Skin epidermis (tissue), 12 donors: ENCODE measurements at regions not wholly inside any gene's neighbourhood (a gene's known extent, or its start where the extent isn't known, plus 50 kb on each side); places are given as distances from the start of the nearest gene placed in this dataset.
A peak's percentile ranks its signal among the peaks of the same experiment; 100 is the strongest.
"Not testable (repeated sequence)": the region's sequence is repeated elsewhere in the genome, so short reads cannot be mapped to it uniquely, and the experiment has no call there.

Experiments used
- H3K27ac ChIP-seq, 21 experiments: fragments of 200-600 bp; sonication (generic) in 11 of 21; one replicate each; pipeline ENCODE4 v1.5.0; 2020; ENCODE audit warnings: mild to moderate bottlenecking in 3 of 21, inconsistent platforms in 2 of 21, moderate library complexity in 2 of 21
- H3K4me3 ChIP-seq, 7 experiments: fragments of 200-600 bp; sonication (generic) in 2 of 7; one replicate each; pipeline ENCODE4 v1.5.0; 2020; ENCODE audit warnings: inconsistent platforms in 2 of 7, mild to moderate bottlenecking in 2 of 7, moderate library complexity in 1 of 7

DNA sequence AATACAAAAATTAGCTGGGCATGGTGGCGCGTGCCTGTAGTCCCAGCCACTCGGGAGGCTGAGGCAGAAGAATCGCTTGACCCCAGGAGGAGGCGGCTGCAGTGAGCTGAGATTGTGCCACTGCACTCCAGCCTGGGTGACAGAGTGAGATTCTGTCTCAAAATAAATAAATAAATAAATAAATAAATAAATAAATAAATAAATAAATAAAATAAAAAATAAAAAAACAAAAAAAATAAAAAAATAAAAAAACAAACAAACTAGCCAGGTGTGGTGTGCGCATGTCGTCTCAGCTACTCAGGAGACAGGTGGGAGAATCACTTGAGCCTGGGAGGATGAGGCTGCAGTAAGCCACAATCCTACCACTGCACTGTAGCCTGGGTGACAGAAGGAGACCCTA lies 175.4 kb downstream of the C9orf152 start:
- not testable (repeated sequence) for H3K4me3 ChIP-seq, H3K27ac ChIP-seq

DNA sequence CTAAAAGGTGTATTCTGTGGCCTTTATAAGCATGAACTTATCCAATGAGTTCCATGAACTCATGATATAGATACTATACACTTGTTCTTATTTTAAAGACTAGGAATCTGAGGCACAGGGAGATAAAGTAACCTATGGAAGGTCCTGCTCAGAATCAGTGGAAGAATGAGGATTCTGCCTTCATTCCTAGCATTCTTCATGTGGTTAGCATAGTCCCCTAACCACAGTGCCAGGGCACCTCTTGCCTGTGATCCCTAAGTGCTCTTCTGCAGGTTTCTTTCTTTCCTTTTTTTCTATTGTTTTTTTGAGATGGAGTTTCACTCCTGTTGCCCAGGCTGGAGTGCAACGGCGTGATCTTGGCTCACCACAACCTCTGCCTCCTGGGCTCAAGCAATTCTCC lies 174.1 kb downstream of the C9orf152 start:
- Histone ChIP-seq H3K4me3 (no peak overlapping the region), H3K27ac (no peak overlapping the region)

DNA sequence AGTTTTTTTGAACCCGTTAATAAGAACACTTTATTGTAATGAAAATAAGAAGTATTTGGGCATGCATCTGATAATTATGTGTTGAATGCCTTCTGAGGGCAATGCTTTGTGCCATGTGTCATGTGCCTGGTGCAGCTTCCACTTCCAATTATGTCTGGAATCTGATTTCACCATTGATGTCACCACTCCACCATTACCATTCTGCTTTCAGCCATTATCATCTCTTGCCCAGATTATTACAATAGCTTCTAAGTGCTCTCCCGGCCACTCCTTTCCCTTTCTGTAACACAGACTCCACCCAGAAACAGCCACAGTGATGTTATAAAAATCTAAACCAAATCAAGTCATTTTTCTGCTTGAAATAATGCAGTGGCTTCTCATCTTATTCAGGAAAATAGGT lies 171.7 kb downstream of the C9orf152 start:
- Histone ChIP-seq H3K27ac (no peak overlapping the region), H3K4me3 (no peak overlapping the region)

DNA sequence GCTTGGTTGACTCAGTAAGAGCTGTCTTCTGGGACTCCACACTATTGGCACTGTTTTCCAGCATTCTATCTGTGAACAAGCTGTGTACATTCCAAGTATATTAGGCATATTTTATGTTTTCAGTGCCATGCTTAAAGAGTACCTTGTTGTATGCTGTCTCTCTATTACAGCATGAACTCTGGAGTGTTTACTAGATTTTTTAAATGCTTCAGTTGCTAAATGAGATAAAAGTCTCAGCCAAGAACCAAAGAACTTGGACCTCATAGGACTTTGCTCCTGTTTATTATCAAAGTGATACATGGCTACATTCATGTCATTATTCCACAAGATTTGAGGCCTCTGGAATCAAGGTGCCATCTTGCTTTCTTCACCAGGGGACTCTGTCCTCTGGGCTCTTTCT lies 167.2 kb downstream of the C9orf152 start:
- Histone ChIP-seq H3K4me3 (no peak overlapping the region), H3K27ac (peak overlapping the region in 2 of 21 experiments; percentile 1 to 54)

DNA sequence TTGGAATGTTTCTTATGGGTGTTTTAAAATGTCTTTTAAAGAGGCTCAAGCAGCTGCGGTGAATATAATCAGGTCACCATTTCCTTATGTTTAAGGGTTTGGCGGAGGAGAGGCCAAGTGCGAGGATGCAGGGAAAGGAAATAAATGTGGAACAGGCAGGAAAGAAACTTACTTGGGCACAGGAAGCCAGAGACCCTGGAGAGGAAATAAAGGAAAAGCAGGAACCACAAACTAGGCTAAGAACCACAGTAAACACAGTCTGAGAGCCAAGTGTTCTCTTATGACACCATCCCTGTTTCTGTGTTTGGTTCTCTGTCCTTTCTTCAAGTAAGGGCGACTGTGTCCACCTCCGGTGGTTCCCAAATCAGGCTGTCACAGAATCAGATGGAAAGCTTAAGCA lies 166.5 kb downstream of the C9orf152 start:
- Histone ChIP-seq H3K4me3 (no peak overlapping the region), H3K27ac (peak overlapping the region in 2 of 21 experiments; percentile 1 to 28)

DNA sequence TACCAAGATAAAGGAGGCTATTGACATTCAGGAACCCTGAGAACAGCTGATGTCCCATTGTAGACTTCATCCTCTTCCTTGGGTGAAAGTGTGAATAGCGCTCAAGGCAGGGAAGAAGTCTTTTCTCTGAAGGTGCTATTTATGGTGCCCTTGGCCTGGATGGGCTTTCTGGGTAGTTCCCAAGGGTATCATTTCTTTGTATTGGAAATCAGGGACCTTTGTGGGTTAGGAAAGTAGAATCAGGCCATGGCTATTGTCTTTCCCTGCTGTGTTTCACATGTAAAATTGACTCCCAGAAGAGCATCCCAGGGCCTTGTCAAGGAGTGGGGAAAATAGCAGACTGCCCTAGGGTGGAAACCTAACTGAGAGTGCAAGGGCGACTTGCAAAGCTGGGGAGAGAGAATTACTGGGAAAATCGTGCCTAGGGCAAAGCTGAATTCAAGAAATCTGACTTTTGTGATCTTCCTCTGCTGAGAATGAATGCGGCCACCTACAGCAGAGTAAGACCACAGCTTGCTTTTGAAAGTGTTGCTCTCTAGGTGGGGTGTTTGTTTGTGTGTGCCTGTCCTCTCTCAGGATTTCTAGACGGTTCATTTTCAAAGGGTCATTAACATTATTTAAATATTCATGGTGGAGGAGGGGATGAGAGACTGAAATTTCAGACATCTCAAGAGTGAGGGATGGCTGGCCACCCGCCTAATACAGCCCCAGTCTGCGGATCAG lies 160.6 kb downstream of the C9orf152 start:
- Histone ChIP-seq H3K27ac (peak overlapping the region in 2 of 21 experiments; percentile 15 to 83), H3K4me3 (peak overlapping the region in 4 of 7 experiments; percentile 47 to 83 (median 72))

DNA sequence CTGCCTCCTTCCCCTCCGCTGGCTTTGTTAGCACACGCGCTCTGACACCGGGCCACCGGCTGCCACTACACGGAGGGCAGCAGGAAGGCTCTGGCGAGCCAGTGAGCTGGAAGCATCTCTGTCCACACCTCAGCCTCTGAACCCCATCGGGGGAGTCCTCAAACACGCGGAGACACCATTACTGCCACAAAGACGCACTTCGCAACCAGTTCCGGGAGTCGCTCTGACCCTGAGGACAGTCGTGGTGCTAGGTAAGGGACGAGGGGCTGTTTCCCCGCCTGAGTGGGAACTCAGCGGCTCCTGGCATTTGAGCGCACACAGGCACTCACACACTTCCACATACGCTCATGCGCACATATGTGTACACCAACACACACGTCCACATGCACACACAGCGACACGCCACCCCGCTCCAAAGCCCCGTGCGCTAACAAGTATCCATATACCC lies 160.0 kb downstream of the C9orf152 start:
- peak overlapping the region in 6 of 21 experiments; percentile 15 to 89 (median 78) for H3K27ac ChIP-seq
- H3K4me3 ChIP-seq, result peak overlapping the region; percentile 47 to 83 (median 67)

DNA sequence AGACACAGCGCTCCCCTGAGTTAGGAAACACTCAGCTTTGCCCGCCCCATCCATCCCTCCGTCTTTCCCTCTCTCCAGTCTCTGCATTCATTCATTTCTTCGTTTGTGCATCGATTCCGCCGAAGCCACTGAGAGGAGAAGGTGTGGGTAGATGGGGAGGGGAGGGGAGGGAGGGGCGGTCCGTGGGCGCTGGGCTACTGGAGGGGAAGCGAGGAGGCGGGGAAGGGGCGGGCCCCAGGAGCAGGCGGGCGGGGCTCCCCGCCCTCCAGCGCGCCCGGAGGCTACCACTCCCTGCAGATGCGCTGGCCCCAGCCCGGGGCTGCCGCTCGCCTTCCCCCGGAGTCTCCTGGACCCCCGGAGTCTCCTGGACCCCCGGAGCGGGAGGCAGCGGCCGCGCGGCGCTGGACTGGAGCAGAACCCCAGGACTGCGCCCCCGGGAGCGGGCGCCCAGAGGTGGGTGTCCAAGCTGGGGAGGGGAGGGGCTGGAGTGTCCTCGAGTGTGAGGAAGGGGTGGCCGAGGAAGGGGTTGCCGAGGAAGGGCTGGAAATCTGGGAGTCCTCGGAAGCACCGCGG lies 159.5 kb downstream of the C9orf152 start:
- Histone ChIP-seq H3K4me3 (peak overlapping the region; percentile 47 to 83 (median 67)), H3K27ac (peak overlapping the region; percentile 28 to 90 (median 81))

DNA sequence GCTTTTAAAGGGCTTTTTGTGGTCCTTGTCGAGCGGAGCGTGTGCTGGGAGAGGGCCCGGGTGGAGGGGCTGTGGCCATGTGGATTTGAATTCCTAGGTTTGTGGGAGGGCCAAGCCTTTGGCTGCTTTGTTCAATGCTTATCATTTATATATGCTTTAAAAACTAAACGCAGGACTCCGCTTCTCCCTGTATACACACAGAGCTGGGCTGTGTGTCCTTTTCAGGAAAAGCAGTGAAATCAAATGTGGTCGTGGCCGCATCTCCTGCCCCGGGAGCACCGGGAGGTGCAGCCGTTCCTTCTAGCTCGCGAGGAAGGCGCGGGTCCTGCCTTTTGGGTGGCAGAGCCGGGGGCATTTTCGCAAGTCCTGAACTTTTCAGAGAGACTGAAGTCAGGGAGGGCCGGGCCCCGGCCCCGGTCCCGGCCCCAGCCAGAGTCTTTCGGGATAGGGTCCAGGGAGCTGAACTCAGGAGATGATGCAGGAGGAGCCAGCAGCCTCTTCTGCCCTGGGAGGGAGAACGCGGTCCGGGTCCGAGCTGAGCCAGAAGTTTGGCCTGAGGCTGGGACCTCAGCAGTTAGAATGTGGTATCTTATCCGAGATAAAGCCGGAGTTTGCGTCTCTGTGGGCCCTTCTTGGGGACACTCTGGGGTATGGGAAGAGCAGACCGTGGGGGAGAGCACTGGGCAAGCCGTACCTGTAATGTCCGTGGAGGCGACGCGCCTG lies 158.8 kb downstream of the C9orf152 start:
- Histone ChIP-seq H3K27ac (peak overlapping the region; percentile 39 to 90 (median 81)), H3K4me3 (peak overlapping the region; percentile 47 to 83 (median 67))

DNA sequence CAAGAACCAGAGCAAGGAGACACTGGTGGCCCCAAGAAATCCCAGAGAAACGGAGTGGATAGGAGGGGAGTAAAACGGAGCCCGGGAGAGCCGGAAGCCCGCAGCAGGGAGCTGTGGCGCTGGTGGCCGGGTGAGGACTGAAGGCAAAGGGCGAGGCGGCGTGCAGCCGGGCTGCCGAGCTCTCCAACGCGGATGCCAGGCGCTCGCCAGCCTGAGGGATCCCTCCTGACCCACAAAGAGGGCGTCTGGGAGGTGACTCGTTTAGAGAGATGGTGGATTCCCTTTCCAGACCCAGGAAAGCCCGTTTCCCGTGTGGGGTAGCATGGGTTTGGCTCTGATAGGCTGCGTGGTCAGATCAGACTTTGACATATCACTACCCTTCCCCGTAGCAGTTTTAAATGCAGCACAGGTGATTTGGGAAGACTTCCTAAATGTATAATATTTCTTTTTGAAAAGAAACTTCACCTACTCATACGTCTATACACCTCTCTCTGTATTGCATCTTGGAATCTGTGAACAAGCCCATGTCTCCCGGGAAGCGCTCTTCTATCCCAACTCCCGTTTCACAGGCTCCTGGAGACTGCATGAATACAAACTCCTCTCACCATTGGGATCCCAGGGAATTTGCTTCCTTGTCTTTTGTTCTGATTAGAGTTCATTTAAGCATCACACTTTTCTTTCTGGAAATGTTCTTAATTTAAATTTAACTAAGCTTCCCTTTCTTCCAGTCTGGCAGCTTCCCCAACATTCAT lies 158.1 kb downstream of the C9orf152 start:
- H3K27ac ChIP-seq, result peak overlapping the region in 19 of 21 experiments; percentile 54 to 90 (median 81)
- H3K4me3 ChIP-seq, result peak overlapping the region; percentile 47 to 83 (median 67)

DNA sequence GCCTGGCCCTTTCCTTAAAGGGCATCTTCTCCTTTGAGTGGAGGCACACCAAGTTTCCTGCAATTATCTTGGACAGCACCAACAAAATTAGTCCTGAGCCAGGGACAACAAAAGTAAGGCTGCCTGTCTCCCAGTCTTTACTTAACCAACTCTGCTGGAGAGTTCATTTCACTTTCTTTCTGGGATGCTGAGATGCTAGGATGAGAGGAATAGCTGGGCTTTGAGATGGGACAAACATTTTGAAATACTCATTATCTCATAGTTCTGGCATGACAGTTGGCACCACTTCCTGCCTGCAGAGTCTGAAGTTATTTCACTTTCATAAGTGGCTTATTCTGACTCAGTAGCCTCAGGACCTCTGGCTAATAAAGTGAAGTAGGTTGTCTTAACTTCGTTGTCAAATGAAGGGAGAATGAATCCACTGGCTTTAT lies 157.0 kb downstream of the C9orf152 start:
- H3K4me3 ChIP-seq, result peak overlapping the region in 4 of 7 experiments; percentile 60 to 83 (median 70)

DNA sequence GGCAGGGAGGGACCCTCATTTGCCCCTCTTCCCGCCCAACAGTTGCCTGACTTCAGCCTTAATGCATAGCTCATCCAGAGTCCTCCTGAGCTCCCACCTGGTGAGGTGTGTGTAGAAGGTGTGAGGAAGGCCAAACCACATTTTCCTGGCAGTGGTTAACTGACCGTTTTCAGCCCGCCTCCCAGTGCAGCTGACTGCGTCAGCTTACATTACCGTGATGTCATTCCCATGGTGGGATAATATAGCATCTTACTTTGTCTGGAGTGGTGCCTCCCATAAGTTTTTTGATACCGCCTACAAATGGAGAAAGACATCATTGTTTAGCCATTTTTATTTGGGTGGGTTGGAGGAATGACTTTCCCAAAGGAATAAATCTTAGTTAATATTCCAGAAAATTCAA lies 151.9 kb downstream of the C9orf152 start:
- Histone ChIP-seq H3K27ac (no peak overlapping the region), H3K4me3 (no peak overlapping the region)

More for the DNA sequence above, 157.0 kb downstream of the C9orf152 start:
- H3K27ac ChIP-seq, result peak overlapping the region in 13 of 21 experiments; percentile 8 to 90 (median 76)

DNA sequence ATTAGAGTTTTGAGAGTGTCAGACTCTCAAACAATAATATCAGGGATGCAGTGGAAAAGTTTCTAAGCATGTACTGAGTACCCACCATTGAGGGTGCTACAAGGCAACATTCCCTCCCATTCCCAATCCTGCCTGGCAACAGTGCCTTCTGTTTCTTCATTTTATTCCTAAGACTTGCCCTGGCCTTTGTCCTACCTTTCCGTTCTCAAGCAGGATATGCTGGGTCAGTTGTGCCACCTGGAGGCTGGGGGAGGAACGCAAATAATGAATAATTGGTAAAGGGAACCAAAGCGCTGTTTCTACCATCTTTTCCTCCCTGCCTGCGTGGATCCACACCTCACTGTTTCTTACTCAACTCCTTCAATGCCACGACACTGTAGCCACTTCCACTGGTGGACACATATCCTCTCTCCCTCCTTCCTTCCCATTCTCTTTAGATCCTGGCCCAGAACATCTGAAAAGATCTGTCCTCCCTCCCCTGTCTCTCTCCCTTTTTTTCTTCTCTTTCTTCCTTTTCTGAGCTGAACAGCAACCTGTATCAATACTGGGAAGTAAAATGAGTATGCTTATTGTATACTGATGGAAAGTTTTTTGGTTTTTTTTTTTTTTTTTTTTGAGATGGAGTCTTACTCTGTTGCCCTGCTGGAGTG lies 149.5 kb downstream of the C9orf152 start:
- no peak overlapping the region for H3K4me3 ChIP-seq
- no peak overlapping the region for H3K27ac ChIP-seq

DNA sequence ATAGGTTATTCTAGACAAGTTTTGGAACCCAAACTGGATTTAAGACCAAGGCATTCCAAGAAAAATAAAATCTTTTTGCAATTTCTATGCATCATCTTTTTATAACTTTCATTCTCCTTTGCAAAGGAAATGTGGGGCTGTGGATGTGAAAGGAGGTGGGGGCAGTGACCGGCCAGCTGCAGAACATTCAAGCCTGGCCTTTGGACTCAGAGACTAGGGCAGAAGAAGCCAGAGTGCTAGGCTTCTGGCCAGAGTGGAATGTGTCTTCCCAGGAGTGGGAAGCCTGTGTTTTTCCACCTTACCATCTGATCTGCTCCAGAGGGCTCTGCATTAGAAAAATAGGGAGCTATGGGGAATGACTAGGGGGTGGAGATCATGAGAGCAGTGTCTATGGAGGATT lies 148.5 kb downstream of the C9orf152 start:
- Histone ChIP-seq H3K4me3 (no peak overlapping the region), H3K27ac (no peak overlapping the region)

DNA sequence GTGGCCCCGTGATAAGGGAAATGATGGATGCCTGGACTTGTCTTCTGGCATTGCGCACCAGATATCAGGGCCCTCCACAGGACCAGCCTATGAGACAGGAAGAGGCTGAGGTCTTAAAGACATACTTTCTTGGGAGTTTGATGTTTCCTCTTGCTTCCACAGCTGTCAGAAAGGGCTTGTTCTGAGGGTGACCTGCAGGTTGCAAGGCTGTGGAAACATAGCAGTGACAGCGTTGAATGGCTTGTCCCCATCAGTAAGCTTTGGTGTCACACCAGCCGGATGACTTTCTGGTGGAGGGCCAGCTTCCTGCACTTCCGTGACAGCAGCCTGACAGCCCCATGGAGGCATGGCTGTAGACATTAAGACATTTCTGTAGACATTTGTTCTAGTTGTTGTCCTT lies 143.2 kb downstream of the C9orf152 start:
- H3K27ac ChIP-seq, result peak overlapping the region in 2 of 21 experiments; percentile 3 to 6
- H3K4me3 ChIP-seq, result no peak overlapping the region

DNA sequence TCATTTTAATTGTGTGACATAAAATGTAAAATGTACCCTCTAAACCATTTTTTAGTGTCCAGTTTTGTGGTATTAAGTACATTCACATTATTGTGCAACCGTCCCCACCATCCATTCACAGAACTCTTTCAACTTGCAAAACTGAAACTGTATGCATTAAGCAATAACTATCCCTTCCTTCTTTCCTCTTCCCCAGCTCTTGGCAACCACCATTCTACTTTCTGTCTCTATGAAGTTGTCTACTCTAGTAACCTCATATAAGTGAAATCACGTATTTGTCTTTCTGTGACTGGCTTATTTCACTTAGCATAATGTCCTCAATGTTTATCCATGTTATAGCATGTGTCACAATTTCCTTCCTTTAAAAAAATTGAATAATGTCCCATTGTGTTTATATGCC lies 142.4 kb downstream of the C9orf152 start:
- peak overlapping the region in 1 of 21 experiments; percentile 44 for H3K27ac ChIP-seq
- H3K4me3 ChIP-seq, result no peak overlapping the region

DNA sequence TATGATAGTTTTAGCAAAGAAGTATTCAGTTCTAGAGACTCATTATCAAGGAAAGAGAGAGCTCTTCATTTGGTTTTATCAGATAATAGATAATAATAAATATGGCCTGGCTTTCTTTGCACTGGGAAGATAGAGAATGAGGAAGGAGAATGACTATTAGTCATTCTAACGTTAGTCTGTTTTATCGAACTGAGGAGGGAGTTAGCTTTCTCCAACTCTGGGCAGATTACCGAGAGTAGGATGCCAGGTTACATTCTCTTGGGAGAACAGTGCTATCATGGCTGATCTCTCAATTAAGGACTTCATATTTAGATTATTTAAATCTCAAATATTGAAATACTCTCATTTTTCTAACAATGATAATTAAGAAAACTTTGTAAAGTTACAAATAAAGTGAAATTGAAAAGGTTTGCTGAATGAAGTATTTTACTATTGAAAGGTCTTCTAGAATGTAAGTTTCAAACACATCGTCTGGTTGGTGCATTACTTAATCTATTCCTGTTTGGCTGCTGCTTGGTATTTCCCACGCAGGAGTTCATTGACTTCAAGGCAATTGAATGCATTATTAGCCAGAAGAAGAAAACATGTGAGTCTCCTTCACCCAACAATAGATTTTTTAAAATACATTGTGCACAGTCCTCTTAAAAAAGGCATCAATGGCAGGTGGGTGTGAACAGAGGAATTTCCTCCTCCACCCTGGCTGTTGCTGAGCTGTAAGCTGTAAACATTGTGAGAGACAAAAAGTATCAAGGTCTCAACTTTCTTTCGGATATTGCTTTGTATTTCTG lies 140.8 kb downstream of the C9orf152 start:
- H3K27ac ChIP-seq, result peak overlapping the region in 3 of 21 experiments; percentile 7 to 52 (median 20)
- H3K4me3 ChIP-seq, result no peak overlapping the region

DNA sequence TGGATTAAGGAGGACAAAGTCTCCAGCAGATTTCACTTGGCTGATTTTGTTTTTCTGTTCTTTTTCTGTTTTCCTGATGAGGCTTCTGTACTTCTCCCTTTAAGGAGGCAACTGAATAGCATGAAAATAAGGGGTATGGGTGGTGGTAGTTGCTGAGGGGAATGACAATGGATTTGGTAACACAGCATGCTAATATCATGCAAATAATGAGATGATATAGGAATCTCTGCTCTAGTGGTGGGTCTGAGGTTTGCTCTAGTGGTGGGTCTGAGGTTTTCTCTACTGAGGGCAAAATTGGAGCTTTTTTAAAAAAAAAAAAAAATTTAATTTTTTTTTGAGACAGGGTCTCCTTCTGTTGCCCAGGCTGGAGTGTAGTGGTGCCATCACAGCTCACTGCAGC lies 139.7 kb downstream of the C9orf152 start:
- peak overlapping the region in 1 of 21 experiments; percentile 55 for H3K27ac ChIP-seq
- no peak overlapping the region for H3K4me3 ChIP-seq
